ENCODE measurements at regions not wholly inside any gene's neighbourhood (a gene's known extent, or its start where the extent isn't known, plus 50 kb on each side); places are given as distances from the start of the nearest gene placed in this dataset.

GRCh38 chr15:100806157-100806556 lies 73.5 kb upstream of the ALDH1A3 start:
- TF ChIP-seq CTCF (IDR thresholded peaks at IDR 0.05) (no peak), POLR2A (IDR thresholded peaks at IDR 0.05) (no peak), POLR2AphosphoS5 (IDR thresholded peaks at IDR 0.05; ENCODE audit: insufficient read depth in 1 of 2, low read depth in 1 of 2) (no peak)

Data from vagina (tissue), 2 donors.